ENCODE measurements at regions not wholly inside any gene's neighbourhood (a gene's known extent, or its start where the extent isn't known, plus 50 kb on each side); places are given as distances from the start of the nearest gene placed in this dataset.

DNA sequence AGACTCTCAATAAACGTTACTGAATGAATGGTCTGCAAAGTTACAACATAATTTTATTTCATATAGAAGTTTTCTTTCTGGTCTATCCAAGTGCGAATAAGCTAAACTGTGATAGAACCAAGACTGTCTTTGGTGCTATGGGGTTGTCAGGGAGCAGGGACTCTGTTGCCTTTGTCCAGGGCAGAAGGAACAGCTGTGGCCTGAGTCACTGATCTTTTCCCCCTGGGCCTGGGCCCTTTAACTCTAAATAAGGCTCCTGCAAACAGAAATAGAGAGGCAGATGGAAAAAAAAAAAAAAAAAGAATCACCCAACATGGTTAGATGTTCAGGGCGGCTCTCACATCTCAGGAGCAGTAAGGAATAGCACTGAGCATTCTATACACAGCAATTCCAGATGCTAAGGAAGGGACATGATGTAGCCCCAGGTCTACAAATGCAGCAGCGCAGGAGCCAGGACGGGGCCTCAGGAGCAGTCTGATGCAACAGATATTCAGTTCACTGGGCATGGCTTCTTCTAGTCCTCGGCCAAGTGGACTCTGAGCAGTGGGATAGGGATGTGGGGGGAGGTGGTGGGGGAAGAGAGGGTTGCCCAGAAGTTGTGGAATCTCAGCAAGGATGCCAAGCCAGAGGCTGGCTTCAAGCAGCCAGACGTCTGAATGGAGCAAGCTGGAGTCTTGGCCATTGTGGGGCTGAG is 247.1 kb upstream of the SIX2 start:
- 52% methylated on average over 3 of the region's 7 CpGs for WGBS (ENCODE audit: insufficient coverage)
- peaks cover 50% of the 10 kb centered on the region for H3K4me1 ChIP-seq (ENCODE audit: control insufficient read depth, insufficient read depth, low read length)
- DNase-seq: peak; percentile 78
- H3K9me3 ChIP-seq (replicated peaks; ENCODE audit: control insufficient read depth, low read depth, low read length): no peaks in the 10 kb centered on the region
- H3K27me3 ChIP-seq (ENCODE audit: control insufficient read depth, insufficient read depth, low read length): no peaks in the 10 kb centered on the region
- no peak overlapping the region for H3K4me3 ChIP-seq (ENCODE audit: low read length)
- H3K27ac ChIP-seq (ENCODE audit: low read length): peak overlapping the region; percentile 60
- no peaks in the 10 kb centered on the region for H3K36me3 ChIP-seq (ENCODE audit: control insufficient read depth, insufficient read depth, low read length)

DNA sequence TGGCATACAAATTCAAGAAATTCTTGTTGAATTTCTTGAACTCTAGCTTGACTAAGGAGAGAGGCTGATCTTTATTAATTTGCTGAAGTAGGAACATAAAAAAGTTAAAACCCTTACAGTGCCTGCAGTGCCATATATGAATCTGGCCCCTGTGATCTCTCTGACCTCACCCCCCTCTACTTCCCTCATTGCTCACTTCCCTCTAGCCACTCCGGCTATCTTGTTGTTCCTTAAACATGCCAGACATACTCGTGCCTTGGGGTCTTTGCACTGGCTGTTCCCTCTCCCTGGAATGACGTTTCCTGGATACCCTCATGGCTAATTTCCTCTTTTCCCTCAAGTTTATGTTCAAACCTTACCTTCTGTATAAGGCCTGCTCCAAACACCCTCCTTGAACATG is 246.3 kb upstream of the SIX2 start:
- no peak overlapping the region for H3K27ac ChIP-seq (ENCODE audit: low read length)
- WGBS (ENCODE audit: insufficient coverage): 73% methylated on average over 3 of the region's 3 CpGs
- no peak for DNase-seq
- no peaks in the 10 kb centered on the region for H3K27me3 ChIP-seq (ENCODE audit: control insufficient read depth, insufficient read depth, low read length)
- no peaks in the 10 kb centered on the region for H3K9me3 ChIP-seq (replicated peaks; ENCODE audit: control insufficient read depth, low read depth, low read length)
- no peaks in the 10 kb centered on the region for H3K36me3 ChIP-seq (ENCODE audit: control insufficient read depth, insufficient read depth, low read length)
- no peak overlapping the region for H3K4me3 ChIP-seq (ENCODE audit: low read length)
- H3K4me1 ChIP-seq (ENCODE audit: control insufficient read depth, insufficient read depth, low read length): peaks cover 47% of the 10 kb centered on the region

DNA sequence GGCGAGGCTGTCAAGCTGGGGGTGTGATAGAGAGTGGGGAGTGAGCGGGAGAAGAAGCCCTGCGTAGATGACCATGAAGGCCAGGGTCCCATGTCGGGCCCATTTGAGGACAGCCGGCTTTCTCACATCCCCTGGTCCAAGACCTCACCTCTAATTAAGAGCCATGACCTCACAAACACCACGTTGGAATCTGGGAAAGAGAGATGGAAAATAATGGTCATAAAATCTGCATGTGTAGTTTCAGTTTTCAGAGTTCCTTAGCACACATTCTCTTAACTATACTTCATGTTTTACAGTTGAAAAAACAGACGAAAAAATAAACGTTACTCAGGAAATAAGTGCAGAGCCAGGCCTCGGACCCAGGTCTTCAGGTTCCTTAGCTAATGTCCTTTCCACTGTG is 244.8 kb upstream of the SIX2 start:
- 63% methylated on average over 3 of the region's 9 CpGs for WGBS (ENCODE audit: insufficient coverage)
- Histone ChIP-seq H3K4me3 (ENCODE audit: low read length) (no peak overlapping the region), H3K27me3 (ENCODE audit: control insufficient read depth, insufficient read depth, low read length) (no peaks in the 10 kb centered on the region), H3K4me1 (ENCODE audit: control insufficient read depth, insufficient read depth, low read length) (peaks cover 33% of the 10 kb centered on the region), H3K9me3 (replicated peaks; ENCODE audit: control insufficient read depth, low read depth, low read length) (no peaks in the 10 kb centered on the region), H3K27ac (ENCODE audit: low read length) (peak overlapping the region; percentile 37), H3K36me3 (ENCODE audit: control insufficient read depth, insufficient read depth, low read length) (no peaks in the 10 kb centered on the region)
- DNase-seq: peak; percentile 87

GRCh38 chr2:45253151-45253550 is 243.9 kb upstream of the SIX2 start:
- Histone ChIP-seq H3K4me3 (ENCODE audit: low read length) (no peak overlapping the region), H3K36me3 (ENCODE audit: control insufficient read depth, insufficient read depth, low read length) (no peaks in the 10 kb centered on the region), H3K27me3 (ENCODE audit: control insufficient read depth, insufficient read depth, low read length) (no peaks in the 10 kb centered on the region), H3K4me1 (ENCODE audit: control insufficient read depth, insufficient read depth, low read length) (peaks cover 24% of the 10 kb centered on the region), H3K9me3 (replicated peaks; ENCODE audit: control insufficient read depth, low read depth, low read length) (no peaks in the 10 kb centered on the region), H3K27ac (ENCODE audit: low read length) (no peak overlapping the region)
- no peak for DNase-seq
- no CpG with 5 or more reads among the region's 3 CpGs for WGBS (ENCODE audit: insufficient coverage)

DNA sequence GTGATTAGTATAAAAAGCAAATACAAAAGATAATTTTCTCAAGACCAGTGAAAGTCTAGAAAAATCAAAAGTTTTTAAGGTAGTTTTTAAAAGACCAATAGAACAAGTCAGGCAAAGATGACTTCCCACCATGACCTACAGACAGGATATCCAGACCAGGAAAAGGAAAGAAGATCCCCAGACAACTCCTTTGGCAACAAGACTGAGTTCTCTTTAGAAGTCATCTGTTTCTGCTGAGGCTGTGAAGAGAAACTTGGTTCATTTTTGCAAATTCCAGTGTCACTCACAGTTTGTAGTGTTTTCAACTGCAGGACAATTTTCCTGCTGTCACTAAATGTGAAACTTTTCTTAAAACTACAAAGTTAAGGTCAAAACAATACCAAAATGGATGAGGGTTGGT is 240.9 kb upstream of the SIX2 start:
- Histone ChIP-seq H3K4me1 (ENCODE audit: control insufficient read depth, insufficient read depth, low read length) (no peaks in the 10 kb centered on the region), H3K27ac (ENCODE audit: low read length) (no peak overlapping the region), H3K4me3 (ENCODE audit: low read length) (no peak overlapping the region), H3K27me3 (ENCODE audit: control insufficient read depth, insufficient read depth, low read length) (no peaks in the 10 kb centered on the region), H3K9me3 (replicated peaks; ENCODE audit: control insufficient read depth, low read depth, low read length) (no peaks in the 10 kb centered on the region), H3K36me3 (ENCODE audit: control insufficient read depth, insufficient read depth, low read length) (no peaks in the 10 kb centered on the region)
- DNase-seq: peak; percentile 73

DNA sequence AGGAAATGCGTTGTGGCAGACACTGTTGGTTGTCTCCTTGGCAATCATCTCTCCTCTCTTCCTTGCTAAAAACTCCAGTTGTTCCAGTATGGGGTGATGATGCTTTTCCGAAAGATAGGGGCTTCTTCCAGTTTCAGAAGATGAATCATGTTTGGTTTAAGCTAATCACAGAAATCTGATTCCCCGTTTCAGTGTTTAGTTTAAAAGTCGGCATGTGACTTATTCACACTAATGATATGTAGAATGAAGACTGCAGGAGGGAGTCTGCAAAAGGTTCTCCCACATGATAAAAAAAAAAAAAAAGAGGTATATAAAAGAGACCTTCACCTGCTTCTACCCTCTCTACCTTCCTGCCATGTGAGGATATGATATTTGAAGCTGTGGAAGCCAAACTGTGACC is 239.0 kb upstream of the SIX2 start:
- no peak overlapping the region for H3K4me3 ChIP-seq (ENCODE audit: low read length)
- no peak for DNase-seq
- H3K36me3 ChIP-seq (ENCODE audit: control insufficient read depth, insufficient read depth, low read length): no peaks in the 10 kb centered on the region
- no CpG with 5 or more reads among the region's 4 CpGs for WGBS (ENCODE audit: insufficient coverage)
- H3K27ac ChIP-seq (ENCODE audit: low read length): no peak overlapping the region
- no peaks in the 10 kb centered on the region for H3K27me3 ChIP-seq (ENCODE audit: control insufficient read depth, insufficient read depth, low read length)
- no peaks in the 10 kb centered on the region for H3K4me1 ChIP-seq (ENCODE audit: control insufficient read depth, insufficient read depth, low read length)
- no peaks in the 10 kb centered on the region for H3K9me3 ChIP-seq (replicated peaks; ENCODE audit: control insufficient read depth, low read depth, low read length)

DNA sequence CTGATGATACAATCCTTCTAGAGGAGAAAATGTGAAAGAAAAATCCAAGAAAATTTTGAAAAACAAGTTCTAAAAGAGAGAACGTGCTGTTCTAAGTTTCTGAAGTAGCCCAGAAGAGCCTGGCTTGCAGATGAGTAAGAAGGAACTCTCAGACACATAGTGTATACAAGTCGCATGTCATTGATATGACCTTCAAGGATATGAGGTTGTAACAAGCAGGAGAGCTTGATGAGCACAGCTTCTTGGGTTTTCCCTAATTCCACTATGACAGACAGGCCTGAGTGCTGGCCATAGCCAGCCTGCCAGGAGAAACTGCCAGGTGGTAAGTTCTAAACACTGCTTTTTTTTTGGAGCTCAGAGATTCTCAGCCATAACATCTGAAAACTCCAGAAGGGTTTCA is 235.7 kb upstream of the SIX2 start:
- no peak overlapping the region for H3K27ac ChIP-seq (ENCODE audit: low read length)
- peaks cover 13% of the 10 kb centered on the region for H3K4me1 ChIP-seq (ENCODE audit: control insufficient read depth, insufficient read depth, low read length)
- no peaks in the 10 kb centered on the region for H3K9me3 ChIP-seq (replicated peaks; ENCODE audit: control insufficient read depth, low read depth, low read length)
- H3K36me3 ChIP-seq (ENCODE audit: control insufficient read depth, insufficient read depth, low read length): no peaks in the 10 kb centered on the region
- H3K27me3 ChIP-seq (ENCODE audit: control insufficient read depth, insufficient read depth, low read length): no peaks in the 10 kb centered on the region
- no peak overlapping the region for H3K4me3 ChIP-seq (ENCODE audit: low read length)
- WGBS (ENCODE audit: insufficient coverage): 86% methylated on average over 2 of the region's 2 CpGs
- DNase-seq: no peak

DNA sequence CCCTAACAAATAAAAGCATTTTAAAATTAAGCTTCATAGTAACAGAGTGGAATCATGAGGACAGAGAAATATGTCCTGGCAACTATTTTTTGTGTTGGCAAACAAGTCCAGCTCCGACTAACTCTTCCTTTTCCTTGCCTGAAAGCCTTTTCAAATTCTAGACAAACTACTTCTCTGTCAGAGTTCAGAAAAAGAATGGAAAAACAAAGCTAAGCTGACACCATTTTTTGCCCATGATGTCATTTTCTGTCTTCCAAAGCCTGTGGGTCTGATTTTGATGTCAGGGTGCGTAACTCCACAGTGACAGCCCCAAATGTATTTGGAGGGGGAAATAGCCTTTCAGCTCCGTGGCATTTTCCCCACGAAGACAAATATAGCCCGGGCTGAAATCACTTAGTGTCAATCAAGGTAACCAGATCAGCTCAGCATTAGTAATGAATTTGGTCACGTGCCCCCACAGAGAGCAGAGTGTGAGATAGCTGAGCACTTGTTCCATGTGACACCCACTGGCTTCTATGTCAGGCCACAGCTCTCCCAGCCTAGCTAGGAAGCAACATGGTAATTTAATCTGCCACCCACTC is 233.0 kb upstream of the SIX2 start:
- H3K27ac ChIP-seq (ENCODE audit: low read length): peak overlapping the region; percentile 89

GRCh38 chr2:45241061-45241561 is 231.9 kb upstream of the SIX2 start:
- WGBS (ENCODE audit: insufficient coverage): no CpG with 5 or more reads among the region's 3 CpGs
- Histone ChIP-seq H3K27me3 (ENCODE audit: control insufficient read depth, insufficient read depth, low read length) (no peaks in the 10 kb centered on the region), H3K4me1 (ENCODE audit: control insufficient read depth, insufficient read depth, low read length) (peaks cover 39% of the 10 kb centered on the region), H3K36me3 (ENCODE audit: control insufficient read depth, insufficient read depth, low read length) (no peaks in the 10 kb centered on the region), H3K4me3 (ENCODE audit: low read length) (no peak overlapping the region), H3K27ac (ENCODE audit: low read length) (no peak overlapping the region), H3K9me3 (replicated peaks; ENCODE audit: control insufficient read depth, low read depth, low read length) (no peaks in the 10 kb centered on the region)
- DNase-seq: no peak

More for the DNA sequence above, 233.0 kb upstream of the SIX2 start:
- 15% methylated on average over 4 of the region's 6 CpGs for WGBS (ENCODE audit: insufficient coverage)
- H3K4me3 ChIP-seq (ENCODE audit: low read length): no peak overlapping the region
- peaks cover 29% of the 10 kb centered on the region for H3K4me1 ChIP-seq (ENCODE audit: control insufficient read depth, insufficient read depth, low read length)
- H3K9me3 ChIP-seq (replicated peaks; ENCODE audit: control insufficient read depth, low read depth, low read length): no peaks in the 10 kb centered on the region
- no peaks in the 10 kb centered on the region for H3K27me3 ChIP-seq (ENCODE audit: control insufficient read depth, insufficient read depth, low read length)
- H3K36me3 ChIP-seq (ENCODE audit: control insufficient read depth, insufficient read depth, low read length): no peaks in the 10 kb centered on the region
- DNase-seq: peak; percentile 85

DNA sequence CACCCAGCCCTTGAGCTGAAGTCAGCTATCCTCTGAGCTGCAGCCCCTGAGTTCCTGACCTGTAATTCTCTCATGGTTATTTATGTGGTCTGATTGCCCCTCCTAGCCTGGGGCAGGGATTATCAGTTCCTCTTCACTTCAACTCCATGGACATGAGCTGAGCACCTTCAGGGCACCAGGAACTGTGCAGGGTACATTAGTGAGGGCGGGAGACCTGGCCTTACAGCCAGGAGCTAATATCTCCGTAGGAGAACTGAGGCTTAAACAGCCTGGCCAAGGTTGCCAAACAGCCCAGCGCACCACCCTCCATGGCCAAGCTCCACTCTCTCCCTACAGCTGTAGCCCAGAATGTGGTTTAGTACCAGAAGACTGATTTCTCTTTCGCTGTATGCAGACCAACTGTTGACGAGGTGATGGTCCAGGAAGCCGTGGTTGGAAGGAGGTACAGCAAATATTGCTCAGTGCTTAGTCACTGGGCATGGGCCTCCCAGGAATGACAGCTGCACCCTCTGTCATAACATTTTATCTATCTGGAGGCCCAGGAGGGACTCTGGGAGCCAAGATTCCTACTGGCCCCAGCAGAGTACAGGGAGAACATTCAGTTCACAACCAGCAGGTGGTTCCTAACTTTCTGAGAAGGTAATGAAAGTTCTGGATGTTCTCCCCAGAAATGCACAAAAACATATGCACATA is 228.7 kb upstream of the SIX2 start:
- WGBS (ENCODE audit: insufficient coverage): 69% methylated on average over 5 of the region's 6 CpGs
- DNase-seq: peak; percentile 81
- Histone ChIP-seq H3K36me3 (ENCODE audit: control insufficient read depth, insufficient read depth, low read length) (no peaks in the 10 kb centered on the region), H3K4me1 (ENCODE audit: control insufficient read depth, insufficient read depth, low read length) (peaks cover 40% of the 10 kb centered on the region), H3K9me3 (replicated peaks; ENCODE audit: control insufficient read depth, low read depth, low read length) (no peaks in the 10 kb centered on the region), H3K27me3 (ENCODE audit: control insufficient read depth, insufficient read depth, low read length) (no peaks in the 10 kb centered on the region), H3K27ac (ENCODE audit: low read length) (peak overlapping the region; percentile 90), H3K4me3 (ENCODE audit: low read length) (no peak overlapping the region)

Measured in muscle of leg (tissue), 3 donors.